CD14-positive monocyte (primary cell): ENCODE measurements at regions not wholly inside any gene's neighbourhood (a gene's known extent, or its start where the extent isn't known, plus 50 kb on each side); places are given as distances from the start of the nearest gene placed in this dataset.

Source experiments
- DNase-seq, 3 donors: peaks; one replicate each; pipeline ENCODE4 v3.0.0-alpha.2; 2011 to 2022
- H2AFZ ChIP-seq: 2 replicates; pipeline ENCODE4 v1.6.0; 2012; ENCODE audit warnings: mild to moderate bottlenecking, low read depth, low read length, inconsistent platforms; ENCODE audit not compliant: insufficient read depth, poor library complexity, severe bottlenecking
- H3K27ac ChIP-seq, 2 donors: 1 replicate in 1 of 2; 2 replicates in 1 of 2; pipeline ENCODE4 v1.5.1; 2012 to 2013; ENCODE audit warnings: low read length in 2 of 2, control low read depth in 1 of 2, inconsistent platforms in 1 of 2, low read depth in 1 of 2, mild to moderate bottlenecking in 1 of 2
- H3K27me3 ChIP-seq, 2 donors: one replicate each; pipeline versions ENCODE4 v1.6.0 to v1.6.1; 2011 to 2013; ENCODE audit warnings: low read length in 2 of 2; ENCODE audit not compliant: control insufficient read depth in 2 of 2, insufficient read depth in 2 of 2
- H3K36me3 ChIP-seq, 2 donors: replicated peaks in 1 of 2; 1 replicate in 1 of 2; 2 replicates in 1 of 2; pipeline versions ENCODE4 v1.5.1 to v1.6.1; 2012 to 2013; ENCODE audit warnings: low read length in 2 of 2, control low read depth in 1 of 2, inconsistent platforms in 1 of 2, mild to moderate bottlenecking in 1 of 2; ENCODE audit not compliant: insufficient read depth in 2 of 2, control insufficient read depth in 1 of 2
- H3K4me1 ChIP-seq, 2 donors: 1 replicate in 1 of 2; 2 replicates in 1 of 2; pipeline versions ENCODE4 v1.5.1 to v1.6.1; 2012 to 2013; ENCODE audit warnings: low read length in 2 of 2, control low read depth in 1 of 2, inconsistent platforms in 1 of 2, mild to moderate bottlenecking in 1 of 2, moderate library complexity in 1 of 2; ENCODE audit not compliant: insufficient read depth in 2 of 2, control insufficient read depth in 1 of 2
- H3K4me2 ChIP-seq: replicated peaks from 2 replicates; pipeline ENCODE3; 2012; ENCODE audit warnings: low read length, moderate library complexity, mild to moderate bottlenecking; ENCODE audit not compliant: poor library complexity, severe bottlenecking; ENCODE audit errors: extremely low read depth
- H3K4me3 ChIP-seq, 3 experiments: fragments of 200-600 bp in 1 of 3; sonication (generic) in 1 of 3; replicated peaks in 1 of 3; 1 replicate in 2 of 3; 2 replicates in 1 of 3; pipeline ENCODE4 v1.5.1; 2011 to 2013; ENCODE audit warnings: low read length in 3 of 3, mild to moderate bottlenecking in 3 of 3, control low read depth in 2 of 3, low read depth in 2 of 3, inconsistent platforms in 1 of 3, moderate library complexity in 1 of 3
- H3K79me2 ChIP-seq: 2 replicates; pipeline ENCODE4 v1.6.0; 2012; ENCODE audit warnings: mild to moderate bottlenecking, control low read depth, inconsistent platforms, low read length, moderate library complexity; ENCODE audit not compliant: insufficient read depth
- H3K9ac ChIP-seq: 2 replicates; pipeline ENCODE4 v1.6.0; 2017; ENCODE audit warnings: low read length, mild to moderate bottlenecking; ENCODE audit not compliant: insufficient read depth, poor library complexity, severe bottlenecking
- H3K9me3 ChIP-seq, 2 donors: replicated peaks in 1 of 2; 1 replicate in 1 of 2; 2 replicates in 1 of 2; pipeline versions ENCODE4 v1.5.1 to v1.6.1; 2012 to 2013; ENCODE audit warnings: low read length in 2 of 2, control low read depth in 1 of 2; ENCODE audit not compliant: control insufficient read depth in 1 of 2, insufficient read depth in 1 of 2
- H4K20me1 ChIP-seq: 2 replicates; pipeline ENCODE4 v1.6.0; 2012; ENCODE audit warnings: mild to moderate bottlenecking, low read length, control low read depth, moderate library complexity; ENCODE audit not compliant: insufficient read depth
- H3K27ac Mint-ChIP-seq, 7 donors: one replicate each; pipeline ENCODE4 v1.8.0; 2020; ENCODE audit warnings: mild to moderate bottlenecking in 7 of 7, mixed read lengths in 7 of 7, moderate library complexity in 6 of 7, inconsistent platforms in 2 of 7
- H3K27me3 Mint-ChIP-seq, 3 donors: one replicate each; pipeline ENCODE4 v1.8.0; 2021 to 2022; ENCODE audit warnings: low read depth in 3 of 3, mild to moderate bottlenecking in 3 of 3, mixed read lengths in 3 of 3, moderate library complexity in 3 of 3, inconsistent platforms in 1 of 3
- H3K36me3 Mint-ChIP-seq, 2 donors: one replicate each; pipeline ENCODE4 v1.8.0; 2020; ENCODE audit warnings: mixed read lengths in 2 of 2, inconsistent platforms in 1 of 2, mild to moderate bottlenecking in 1 of 2
- H3K4me1 Mint-ChIP-seq: one replicate; pipeline ENCODE4 v1.8.0; 2020; ENCODE audit warnings: mild to moderate bottlenecking, mixed read lengths
- H3K4me3 Mint-ChIP-seq, 2 donors: one replicate each; pipeline ENCODE4 v1.8.0; 2020; ENCODE audit warnings: mild to moderate bottlenecking in 2 of 2, mixed read lengths in 2 of 2, moderate library complexity in 1 of 2
- H3K9me3 Mint-ChIP-seq, 7 donors: one replicate each; pipeline ENCODE4 v1.8.0; 2020 to 2022; ENCODE audit warnings: mixed read lengths in 7 of 7, mild to moderate bottlenecking in 6 of 7, moderate library complexity in 6 of 7, inconsistent platforms in 2 of 7
- WGBS: methylation state at CpG from one replicate; pipeline ENCODE4 v1.1.5; 2013; ENCODE audit warnings: missing lambda C conversion rate; ENCODE audit not compliant: insufficient coverage; 5-methylcytosine and 5-hydroxymethylcytosine counted together
- intact Hi-C, 2 donors: fragments of 100-400 bp; cut with micrococcal nuclease; formaldehyde crosslinking; loops; one replicate each; pipeline versions ENCODE4 v1.15.0 to v1.15.1; 2023
- TF ChIP-seq, protein P1 (sequence below): fragments of 200-600 bp; IDR thresholded peaks from one replicate; pipeline ENCODE4 v1.8.0; 2022; ENCODE audit warnings: antibody characterized with exemption, mild to moderate bottlenecking

DNA sequence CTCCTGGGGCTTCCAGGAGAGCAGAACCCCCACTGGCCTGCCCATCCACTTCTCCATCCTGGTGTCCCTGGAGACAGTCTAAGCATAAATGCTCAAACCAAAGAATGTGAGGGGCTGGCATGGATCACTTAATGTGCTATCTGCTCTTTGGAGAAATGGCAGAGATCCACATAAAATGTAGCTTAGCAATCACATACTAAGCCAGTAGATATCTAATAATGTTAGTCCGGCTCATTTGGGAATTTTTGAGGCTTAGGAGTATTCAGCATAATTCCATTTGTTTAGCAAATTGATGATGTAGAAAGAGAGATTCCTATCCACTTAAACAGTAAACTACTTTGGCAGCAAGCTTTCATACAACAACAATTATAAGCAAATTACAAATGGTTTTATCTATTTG, 90.7 kb downstream of the TENT5C start:
- TF ChIP-seq, protein P1, sequence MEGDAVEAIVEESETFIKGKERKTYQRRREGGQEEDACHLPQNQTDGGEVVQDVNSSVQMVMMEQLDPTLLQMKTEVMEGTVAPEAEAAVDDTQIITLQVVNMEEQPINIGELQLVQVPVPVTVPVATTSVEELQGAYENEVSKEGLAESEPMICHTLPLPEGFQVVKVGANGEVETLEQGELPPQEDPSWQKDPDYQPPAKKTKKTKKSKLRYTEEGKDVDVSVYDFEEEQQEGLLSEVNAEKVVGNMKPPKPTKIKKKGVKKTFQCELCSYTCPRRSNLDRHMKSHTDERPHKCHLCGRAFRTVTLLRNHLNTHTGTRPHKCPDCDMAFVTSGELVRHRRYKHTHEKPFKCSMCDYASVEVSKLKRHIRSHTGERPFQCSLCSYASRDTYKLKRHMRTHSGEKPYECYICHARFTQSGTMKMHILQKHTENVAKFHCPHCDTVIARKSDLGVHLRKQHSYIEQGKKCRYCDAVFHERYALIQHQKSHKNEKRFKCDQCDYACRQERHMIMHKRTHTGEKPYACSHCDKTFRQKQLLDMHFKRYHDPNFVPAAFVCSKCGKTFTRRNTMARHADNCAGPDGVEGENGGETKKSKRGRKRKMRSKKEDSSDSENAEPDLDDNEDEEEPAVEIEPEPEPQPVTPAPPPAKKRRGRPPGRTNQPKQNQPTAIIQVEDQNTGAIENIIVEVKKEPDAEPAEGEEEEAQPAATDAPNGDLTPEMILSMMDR: no peak
- H4K20me1 ChIP-seq: no peaks in the 10 kb centered on the region
- no peak overlapping the region for H3K4me3 ChIP-seq
- intact Hi-C loops: no loop called here
- H2AFZ ChIP-seq: no peak overlapping the region
- H3K79me2 ChIP-seq: no peaks in the 10 kb centered on the region
- no peaks in the 10 kb centered on the region for H3K36me3 Mint-ChIP-seq
- H3K4me2 ChIP-seq: no peak overlapping the region
- WGBS: no CpG with 5 or more reads among the region's 1 CpG
- no peaks in the 10 kb centered on the region for H3K4me1 ChIP-seq
- H3K9me3 Mint-ChIP-seq: peaks cover 0 to 3% (median 0%) of the 10 kb centered on the region in 7 donors
- H3K27ac Mint-ChIP-seq: no peak overlapping the region
- H3K4me1 Mint-ChIP-seq: no peaks in the 10 kb centered on the region
- H3K27me3 Mint-ChIP-seq: peaks cover 2 to 8% (median 4%) of the 10 kb centered on the region in 3 donors
- no peaks in the 10 kb centered on the region for H3K9me3 ChIP-seq
- H3K27ac ChIP-seq: no peak overlapping the region
- no peak overlapping the region for H3K9ac ChIP-seq
- no peaks in the 10 kb centered on the region for H3K27me3 ChIP-seq
- H3K4me3 Mint-ChIP-seq: no peak overlapping the region
- H3K36me3 ChIP-seq: no peaks in the 10 kb centered on the region
- DNase-seq: no peak

DNA sequence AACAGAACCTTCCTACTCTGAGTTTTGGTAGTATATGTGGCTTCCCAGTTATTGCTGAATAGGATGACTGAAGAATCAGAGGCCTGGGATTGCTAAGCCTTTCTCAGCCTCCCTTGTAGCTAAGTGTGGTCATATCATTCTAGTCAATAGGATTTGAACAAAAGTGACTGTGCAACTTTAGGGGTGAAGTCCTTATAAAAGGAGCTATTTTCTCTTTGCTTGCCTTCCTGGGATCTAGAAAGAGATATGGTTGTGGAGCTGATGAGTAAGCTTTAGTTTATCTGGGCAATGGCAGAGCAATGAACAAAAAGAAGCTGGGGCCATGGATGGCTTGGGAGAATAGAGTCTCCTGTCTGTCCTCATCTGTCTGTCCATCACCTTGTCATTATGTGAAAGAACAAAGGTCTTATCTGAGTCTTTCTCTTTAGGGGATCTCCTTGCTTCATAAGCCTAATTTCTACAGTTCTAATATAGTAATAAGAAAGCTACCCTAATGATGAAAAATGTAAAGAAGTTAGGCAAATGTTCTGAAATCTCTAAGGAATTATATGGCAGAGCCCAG, 91.5 kb downstream of the TENT5C start:
- Mint-ChIP-seq H3K27me3 (peaks cover 2 to 6% (median 4%) of the 10 kb centered on the region in 3 donors), H3K36me3 (no peaks in the 10 kb centered on the region), H3K4me3 (no peak overlapping the region), H3K9me3 (peaks cover 0 to 1% (median 0%) of the 10 kb centered on the region in 7 donors), H3K4me1 (no peaks in the 10 kb centered on the region), H3K27ac (no peak overlapping the region)
- H3K9me3 ChIP-seq: no peaks in the 10 kb centered on the region
- H3K4me2 ChIP-seq: no peak overlapping the region
- no peak overlapping the region for H3K27ac ChIP-seq
- H2AFZ ChIP-seq: no peak overlapping the region
- H3K4me1 ChIP-seq: no peaks in the 10 kb centered on the region
- no peak for DNase-seq
- H3K9ac ChIP-seq: no peak overlapping the region
- TF ChIP-seq, protein P1: no peak
- no peak overlapping the region for H3K4me3 ChIP-seq
- no peaks in the 10 kb centered on the region for H4K20me1 ChIP-seq
- H3K79me2 ChIP-seq: no peaks in the 10 kb centered on the region
- no peaks in the 10 kb centered on the region for H3K27me3 ChIP-seq
- intact Hi-C loops: no loop called here
- no peaks in the 10 kb centered on the region for H3K36me3 ChIP-seq
